Cardiac muscle cell (in vitro differentiated cells and primary cell): ENCODE measurements at regions not wholly inside any gene's neighbourhood (a gene's known extent, or its start where the extent isn't known, plus 50 kb on each side); places are given as distances from the start of the nearest gene placed in this dataset.

Source experiments
- DNase-seq, 2 donors: peaks; one replicate each; pipeline versions ENCODE4 v3.0.0 to v3.0.0-alpha.2; 2010 to 2017; ENCODE audit warnings: low read depth in 1 of 2, low spot score in 1 of 2
- H3K27ac ChIP-seq: fragments of 200-600 bp; sonication (generic); 2 replicates; pipeline ENCODE4 v1.5.1; 2016
- H3K27me3 ChIP-seq: fragments of 200-600 bp; sonication (generic); 2 replicates; pipeline ENCODE4 v1.6.0; 2016; ENCODE audit warnings: control low read depth
- H3K36me3 ChIP-seq: fragments of 200-600 bp; sonication (generic); 2 replicates; pipeline ENCODE4 v1.5.1; 2016; ENCODE audit warnings: control low read depth
- H3K4me1 ChIP-seq: fragments of 200-600 bp; sonication (generic); 2 replicates; pipeline ENCODE4 v1.8.1; 2017; ENCODE audit warnings: low read depth, mild to moderate bottlenecking, mixed run types
- H3K4me3 ChIP-seq: fragments of 200-600 bp; sonication (generic); 2 replicates; pipeline ENCODE4 v1.5.1; 2016; ENCODE audit warnings: mild to moderate bottlenecking
- H3K9me3 ChIP-seq: fragments of 200-600 bp; sonication (generic); 2 replicates; pipeline ENCODE4 v1.5.1; 2017; ENCODE audit warnings: low read depth, mild to moderate bottlenecking, control low read depth
- TF ChIP-seq, protein P1 (sequence below): IDR thresholded peaks from 2 replicates; pipeline ENCODE4 v1.5.1; 2012; ENCODE audit warnings: low read depth, mild to moderate bottlenecking, low read length

DNA sequence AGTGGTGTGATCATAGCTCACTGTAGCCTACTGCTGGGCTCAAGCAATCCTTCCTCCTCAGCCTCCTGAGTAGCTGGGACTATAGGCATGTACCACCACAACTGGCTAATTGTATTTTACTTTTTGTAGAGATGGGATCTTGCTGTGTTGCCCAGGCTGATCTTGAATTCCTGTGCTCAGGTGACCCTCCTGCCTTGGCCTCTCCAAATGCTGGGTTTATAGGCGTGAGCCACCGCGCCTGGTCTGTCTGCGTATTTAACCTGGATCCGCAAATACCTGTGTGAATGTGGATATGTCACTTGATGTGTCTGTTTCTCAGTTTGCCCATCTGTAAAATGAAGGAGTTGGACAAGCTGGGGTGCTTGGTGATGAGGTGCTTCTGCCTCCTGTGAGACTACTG lies 123.9 kb downstream of the BAMBI start:
- DNase-seq = no peak
- H3K9me3 ChIP-seq = no peaks in the 10 kb centered on the region
- no peak overlapping the region for H3K4me3 ChIP-seq
- no peak overlapping the region for H3K27ac ChIP-seq
- H3K27me3 ChIP-seq = no peaks in the 10 kb centered on the region
- H3K36me3 ChIP-seq = no peaks in the 10 kb centered on the region
- peaks cover 13% of the 10 kb centered on the region for H3K4me1 ChIP-seq
- TF ChIP-seq, protein P1, sequence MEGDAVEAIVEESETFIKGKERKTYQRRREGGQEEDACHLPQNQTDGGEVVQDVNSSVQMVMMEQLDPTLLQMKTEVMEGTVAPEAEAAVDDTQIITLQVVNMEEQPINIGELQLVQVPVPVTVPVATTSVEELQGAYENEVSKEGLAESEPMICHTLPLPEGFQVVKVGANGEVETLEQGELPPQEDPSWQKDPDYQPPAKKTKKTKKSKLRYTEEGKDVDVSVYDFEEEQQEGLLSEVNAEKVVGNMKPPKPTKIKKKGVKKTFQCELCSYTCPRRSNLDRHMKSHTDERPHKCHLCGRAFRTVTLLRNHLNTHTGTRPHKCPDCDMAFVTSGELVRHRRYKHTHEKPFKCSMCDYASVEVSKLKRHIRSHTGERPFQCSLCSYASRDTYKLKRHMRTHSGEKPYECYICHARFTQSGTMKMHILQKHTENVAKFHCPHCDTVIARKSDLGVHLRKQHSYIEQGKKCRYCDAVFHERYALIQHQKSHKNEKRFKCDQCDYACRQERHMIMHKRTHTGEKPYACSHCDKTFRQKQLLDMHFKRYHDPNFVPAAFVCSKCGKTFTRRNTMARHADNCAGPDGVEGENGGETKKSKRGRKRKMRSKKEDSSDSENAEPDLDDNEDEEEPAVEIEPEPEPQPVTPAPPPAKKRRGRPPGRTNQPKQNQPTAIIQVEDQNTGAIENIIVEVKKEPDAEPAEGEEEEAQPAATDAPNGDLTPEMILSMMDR = no peak

DNA sequence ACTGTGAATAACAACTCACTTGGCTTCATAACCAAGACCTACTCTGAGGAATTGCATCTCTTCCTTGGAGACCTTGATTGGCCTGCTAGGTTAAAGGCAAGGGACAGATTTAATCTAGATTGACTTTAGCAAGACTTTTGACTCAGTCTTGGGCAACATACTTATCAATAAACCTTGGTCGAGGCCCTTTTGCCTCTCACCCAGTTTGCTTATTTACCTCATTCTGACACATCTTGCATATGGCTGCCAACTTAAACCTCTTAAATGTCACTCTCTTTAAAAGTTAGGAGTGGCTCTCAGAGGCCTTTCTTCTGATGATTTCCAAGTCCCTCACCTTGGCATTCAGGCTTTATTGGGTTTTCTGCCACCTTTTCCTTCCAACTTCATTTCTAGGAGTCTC lies 124.5 kb downstream of the BAMBI start:
- TF ChIP-seq, protein P1 = no peak
- Histone ChIP-seq H3K4me1 (peaks cover 19% of the 10 kb centered on the region), H3K4me3 (no peak overlapping the region), H3K27ac (no peak overlapping the region), H3K27me3 (no peaks in the 10 kb centered on the region), H3K9me3 (no peaks in the 10 kb centered on the region), H3K36me3 (no peaks in the 10 kb centered on the region)
- no peak for DNase-seq

GRCh38 chr10:28805390-28805789 lies 128.1 kb downstream of the BAMBI start:
- H3K27me3 ChIP-seq = no peaks in the 10 kb centered on the region
- no peak for DNase-seq
- TF ChIP-seq, protein P1 = no peak
- H3K4me1 ChIP-seq = peaks cover 47% of the 10 kb centered on the region
- H3K4me3 ChIP-seq = no peak overlapping the region
- H3K9me3 ChIP-seq = no peaks in the 10 kb centered on the region
- no peaks in the 10 kb centered on the region for H3K36me3 ChIP-seq
- peak overlapping the region; percentile 94 for H3K27ac ChIP-seq

GRCh38 chr10:28806488-28806941 lies 129.2 kb downstream of the BAMBI start:
- peak overlapping the region; percentile 13 for H3K4me3 ChIP-seq
- H3K27me3 ChIP-seq = no peaks in the 10 kb centered on the region
- H3K9me3 ChIP-seq = no peaks in the 10 kb centered on the region
- peak; percentile 40 to 49 for DNase-seq
- TF ChIP-seq, protein P1 = no peak
- no peaks in the 10 kb centered on the region for H3K36me3 ChIP-seq
- H3K27ac ChIP-seq = peak overlapping the region; percentile 94
- H3K4me1 ChIP-seq = peaks cover 54% of the 10 kb centered on the region

DNA sequence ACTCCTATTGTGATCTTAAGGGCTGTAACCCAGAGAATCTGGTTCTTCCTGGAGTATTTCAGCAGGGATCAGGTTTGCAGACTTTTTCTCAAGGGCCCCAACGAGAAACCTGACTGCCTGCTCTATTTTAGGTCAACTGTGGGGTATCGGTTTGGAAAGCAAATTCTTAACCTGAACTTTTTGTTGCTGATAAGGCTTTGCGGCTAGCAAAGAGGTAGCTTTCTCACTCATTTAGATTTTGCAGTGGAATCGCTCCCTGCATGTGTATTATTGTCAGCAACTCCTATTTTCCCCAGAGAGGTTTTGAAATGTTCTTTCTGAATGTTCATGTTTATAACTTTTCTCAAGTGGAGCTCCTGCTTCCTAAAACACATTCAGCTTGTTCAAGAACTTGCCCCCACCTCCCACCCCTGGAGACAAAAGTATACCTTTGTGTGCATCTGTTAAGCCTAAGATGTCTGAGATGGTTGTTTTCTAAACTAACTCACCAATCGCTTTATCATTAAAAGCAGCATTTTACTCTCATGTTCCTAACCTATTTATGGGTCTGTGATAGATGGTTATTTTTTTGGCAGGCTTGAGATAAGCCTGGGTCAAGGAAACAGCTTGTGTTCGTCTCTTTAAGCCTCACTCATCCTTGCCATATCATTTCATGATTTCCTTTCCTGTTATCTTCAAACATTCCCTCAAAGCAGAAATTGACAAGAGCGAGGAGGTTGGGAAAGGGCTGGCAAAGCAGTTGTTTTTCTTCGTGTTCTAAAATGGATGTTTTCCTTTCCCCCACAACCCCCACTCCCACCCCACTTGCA lies 129.8 kb downstream of the BAMBI start:
- DNase-seq = peak; percentile 52 to 71
- Histone ChIP-seq H3K4me1 (peaks cover 54% of the 10 kb centered on the region), H3K36me3 (no peaks in the 10 kb centered on the region), H3K27me3 (no peaks in the 10 kb centered on the region), H3K9me3 (no peaks in the 10 kb centered on the region), H3K4me3 (peak overlapping the region; percentile 13), H3K27ac (peak overlapping the region; percentile 94)
- TF ChIP-seq, protein P1 = no peak
